GM13977 (cell line): ENCODE measurements at regions not wholly inside any gene's neighbourhood (a gene's known extent, or its start where the extent isn't known, plus 50 kb on each side); places are given as distances from the start of the nearest gene placed in this dataset.
"Not testable (repeated sequence)": the region's sequence is repeated elsewhere in the genome, so short reads cannot be mapped to it uniquely, and the experiment has no call there.

ENCODE experiments used
- DNase-seq: peaks from one replicate; pipeline ENCODE4 v3.0.0; 2012; ENCODE audit warnings: low spot score
- CTCF ChIP-seq: IDR thresholded peaks from 2 replicates; pipeline ENCODE4 v1.5.1; 2012; ENCODE audit warnings: mild to moderate bottlenecking, control low read depth; ENCODE audit not compliant: insufficient read depth; ENCODE audit errors: extremely low read depth, missing control alignments
- in situ Hi-C: fragments of 300-500 bp; cut with MboI; formaldehyde crosslinking; loops from one replicate; pipeline ENCODE4 v1.12.0; 2022; ENCODE audit warnings: low sequenced_read_pairs, low pct_unique_long_range_greater_than_20kb, mixed read lengths, inconsistent platforms; ENCODE audit not compliant: unreplicated experiment

GRCh38 chr7:109462171-109462570 is 892.5 kb downstream of the DNAJB9 start:
- in situ Hi-C loops = no loop called here
- DNase-seq = no peak
- TF ChIP-seq CTCF = no peak

- DNase-seq, in situ Hi-C loops: not testable (repeated sequence)
Observed at GRCh38 chr7:109467729-109468128, 898.1 kb downstream of the DNAJB9 start.

GRCh38 chr7:109473172-109473571 is 903.5 kb downstream of the DNAJB9 start:
- no peak for TF ChIP-seq CTCF
- DNase-seq = no peak
- in situ Hi-C loops = no loop called here

DNA sequence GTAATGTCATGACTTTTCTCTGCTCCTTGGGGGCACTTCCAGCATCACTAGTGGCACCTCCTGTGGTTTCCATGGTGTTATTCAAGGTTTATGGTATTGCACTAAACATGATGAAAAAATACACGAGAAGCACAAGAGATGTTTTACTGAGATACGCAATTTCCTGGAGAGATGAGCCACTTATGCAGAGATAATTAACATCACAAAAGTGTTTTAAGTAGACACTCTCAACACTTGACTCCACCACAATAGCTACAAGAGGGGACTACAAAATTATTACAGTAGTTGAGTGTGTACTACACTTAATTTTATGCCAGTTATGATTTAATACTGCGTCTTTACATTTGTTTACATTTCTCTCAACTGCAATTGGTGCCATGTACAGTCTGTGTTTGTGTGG is 906.7 kb downstream of the DNAJB9 start:
- in situ Hi-C loops = no loop called here
- no peak for DNase-seq
- TF ChIP-seq CTCF = no peak

- no peak for TF ChIP-seq CTCF
- in situ Hi-C loops = no loop called here
- DNase-seq = no peak
Observed at GRCh38 chr7:109479388-109479787, 909.7 kb downstream of the DNAJB9 start.

DNA sequence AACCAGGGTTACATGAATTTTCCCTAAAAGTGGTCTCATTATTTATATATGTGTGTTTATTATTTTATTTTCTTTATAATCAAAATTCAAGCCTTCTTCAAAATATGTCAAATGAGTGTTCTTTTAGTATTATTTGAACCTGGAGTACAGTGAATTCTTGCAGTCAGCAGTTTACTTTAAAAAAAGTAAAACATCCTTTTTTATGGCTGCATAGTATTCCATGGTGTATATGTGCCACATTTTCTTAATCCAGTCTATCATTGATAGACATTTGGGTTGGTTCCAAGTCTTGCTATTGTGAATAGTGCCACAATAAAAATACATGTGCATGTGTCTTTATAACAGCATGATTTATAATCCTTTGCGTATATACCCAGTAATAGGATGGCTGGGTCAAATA is 920.9 kb downstream of the DNAJB9 start:
- DNase-seq, in situ Hi-C loops: not testable (repeated sequence)

- no peak for DNase-seq
- TF ChIP-seq CTCF = no peak
- in situ Hi-C loops = no loop called here
Observed at GRCh38 chr7:109497053-109497452, 927.4 kb downstream of the DNAJB9 start.

- no peak for TF ChIP-seq CTCF
- DNase-seq = no peak
- in situ Hi-C loops = no loop called here
Observed at GRCh38 chr7:109498131-109498530, 928.5 kb downstream of the DNAJB9 start.
